Fibroblast of skin of right quadriceps (primary cell): ENCODE measurements at regions not wholly inside any gene's neighbourhood (a gene's known extent, or its start where the extent isn't known, plus 50 kb on each side); places are given as distances from the start of the nearest gene placed in this dataset.
"Not testable (repeated sequence)": the region's sequence is repeated elsewhere in the genome, so short reads cannot be mapped to it uniquely, and the experiment has no call there.

Source experiments
- DNase-seq: peaks from one replicate; pipeline ENCODE4 v3.0.0-alpha.2; 2013

DNA sequence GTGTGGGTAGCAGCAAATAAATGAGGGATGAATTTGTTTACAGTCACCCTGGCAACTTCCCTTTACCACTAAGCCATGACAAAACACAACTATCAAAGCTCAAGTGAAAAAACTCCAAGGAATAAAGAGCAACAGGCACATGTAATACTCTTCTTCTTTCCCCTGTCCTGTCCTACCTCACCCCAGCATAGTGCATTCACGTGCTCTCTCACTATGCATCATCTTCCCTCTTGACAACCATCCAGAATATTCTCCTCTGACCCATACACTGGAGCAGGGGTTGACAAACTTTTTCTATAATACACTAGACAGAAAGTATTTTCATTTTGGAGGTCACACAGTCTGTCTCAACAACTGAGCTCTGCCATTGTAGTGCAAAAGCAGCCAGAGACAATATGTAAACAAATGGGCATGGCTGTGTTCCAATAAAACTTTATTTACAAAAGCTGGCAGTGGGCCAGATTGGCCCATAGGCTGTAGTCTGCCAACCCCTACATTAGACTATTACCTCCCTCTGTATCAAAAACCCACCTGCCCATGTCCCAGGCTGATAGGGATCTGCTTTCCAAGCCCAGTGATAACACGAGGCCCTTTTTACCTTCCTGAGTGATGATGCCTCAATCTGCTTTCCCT lies 354.5 kb downstream of the FGFR2 start:
- DNase-seq, result no peak

DNA sequence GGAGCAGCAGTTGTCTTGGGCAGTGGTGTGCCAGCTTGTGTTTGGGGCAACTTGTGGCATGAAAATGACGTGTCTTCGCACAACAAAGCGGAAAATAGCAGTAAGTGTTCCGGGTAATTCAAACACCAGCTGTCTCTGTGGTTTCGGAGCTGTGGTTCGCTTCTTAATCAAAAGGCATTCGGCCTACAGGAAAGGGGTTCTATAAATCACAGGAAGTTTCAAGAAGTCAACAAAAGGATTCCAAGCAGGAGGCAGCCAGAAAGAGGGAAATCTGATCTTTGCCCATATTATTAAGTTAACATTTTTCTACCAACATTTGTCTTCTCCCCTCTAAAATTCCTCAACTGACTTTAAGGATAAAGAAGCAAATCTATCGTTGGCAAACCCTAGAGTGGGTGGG lies 353.4 kb downstream of the FGFR2 start:
- DNase-seq, result peak; percentile 57

- DNase-seq, result no peak
These were observed 352.5 kb downstream of the FGFR2 start for GRCh38 chr10:121245754-121246153.

DNA sequence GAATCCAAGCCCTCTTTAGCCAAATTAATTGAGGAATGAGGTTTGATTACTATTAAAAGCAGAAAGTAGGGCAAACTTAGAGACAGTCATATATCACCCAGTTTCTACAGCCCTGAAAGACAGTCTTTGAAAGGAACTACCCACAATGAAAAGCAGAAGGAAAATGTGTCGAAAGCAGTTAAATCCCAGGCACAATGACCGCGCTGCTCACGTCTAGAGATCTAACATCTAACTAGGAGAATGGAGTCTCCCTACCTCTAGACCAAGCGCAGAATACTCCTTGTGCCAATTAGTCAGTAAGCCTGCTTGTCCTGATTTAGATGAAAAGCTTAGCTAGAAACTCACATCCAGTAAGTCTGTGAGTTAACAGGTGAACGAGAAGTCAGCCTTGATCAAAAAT lies 350.0 kb downstream of the FGFR2 start:
- DNase-seq, result no peak

DNA sequence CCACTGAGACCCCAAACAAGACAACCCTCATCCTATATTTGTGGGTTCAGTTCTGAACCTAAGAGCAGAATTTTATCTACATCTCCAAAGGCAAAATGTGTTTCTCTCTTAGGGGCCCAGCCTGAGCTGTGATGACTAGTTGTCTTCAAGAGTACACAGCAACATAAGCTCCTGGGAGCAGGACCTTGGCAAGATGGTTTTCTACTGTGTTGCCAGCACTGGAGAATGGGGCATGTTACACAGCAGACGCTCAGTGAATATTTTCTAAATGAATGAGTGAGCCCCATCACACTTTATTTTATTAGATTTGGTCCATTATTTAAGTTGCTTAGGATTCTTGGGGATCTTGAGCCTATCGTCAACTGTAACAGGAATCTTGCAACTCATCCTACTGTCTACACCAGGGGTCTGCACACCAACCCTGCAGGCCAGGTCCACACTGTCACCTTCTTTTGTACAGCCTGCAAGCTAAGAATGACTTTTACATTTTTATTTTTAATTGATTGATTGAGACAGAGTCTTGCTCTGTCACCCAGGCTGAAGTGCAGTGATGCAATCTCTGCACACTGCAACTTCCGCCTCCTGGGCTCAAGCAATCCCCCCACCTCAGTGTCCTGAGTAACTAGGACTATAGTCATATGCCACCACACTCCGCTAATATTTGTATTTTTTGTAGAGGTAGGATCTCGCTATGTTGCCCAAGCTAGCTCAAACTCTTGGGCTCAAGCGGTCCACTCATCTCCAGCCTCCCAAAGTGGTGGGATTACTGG lies 347.1 kb downstream of the FGFR2 start:
- no peak for DNase-seq

DNA sequence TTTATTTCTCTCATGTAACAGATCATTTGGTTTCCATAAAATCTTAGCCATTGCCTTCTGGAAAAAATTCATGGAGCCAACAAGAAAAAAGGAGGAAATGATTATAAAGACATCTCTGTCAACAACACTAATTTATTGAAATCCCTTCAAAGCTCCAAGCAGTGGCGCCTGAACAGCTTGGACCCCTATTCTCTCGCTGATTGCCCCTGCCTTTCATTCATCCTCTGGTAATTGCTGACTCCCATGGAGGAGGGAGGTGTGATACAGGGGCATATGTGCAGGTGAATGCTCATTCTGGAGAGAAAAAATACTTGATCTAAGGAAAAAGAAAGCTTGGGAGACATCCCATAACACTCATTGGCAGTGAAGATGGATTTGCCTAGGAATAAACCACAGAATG lies 345.5 kb downstream of the FGFR2 start:
- no peak for DNase-seq

GRCh38 chr10:121260377-121260776 lies 337.9 kb downstream of the FGFR2 start:
- peak; percentile 1 for DNase-seq

GRCh38 chr10:121261665-121262064 lies 336.6 kb downstream of the FGFR2 start:
- no peak for DNase-seq

DNA sequence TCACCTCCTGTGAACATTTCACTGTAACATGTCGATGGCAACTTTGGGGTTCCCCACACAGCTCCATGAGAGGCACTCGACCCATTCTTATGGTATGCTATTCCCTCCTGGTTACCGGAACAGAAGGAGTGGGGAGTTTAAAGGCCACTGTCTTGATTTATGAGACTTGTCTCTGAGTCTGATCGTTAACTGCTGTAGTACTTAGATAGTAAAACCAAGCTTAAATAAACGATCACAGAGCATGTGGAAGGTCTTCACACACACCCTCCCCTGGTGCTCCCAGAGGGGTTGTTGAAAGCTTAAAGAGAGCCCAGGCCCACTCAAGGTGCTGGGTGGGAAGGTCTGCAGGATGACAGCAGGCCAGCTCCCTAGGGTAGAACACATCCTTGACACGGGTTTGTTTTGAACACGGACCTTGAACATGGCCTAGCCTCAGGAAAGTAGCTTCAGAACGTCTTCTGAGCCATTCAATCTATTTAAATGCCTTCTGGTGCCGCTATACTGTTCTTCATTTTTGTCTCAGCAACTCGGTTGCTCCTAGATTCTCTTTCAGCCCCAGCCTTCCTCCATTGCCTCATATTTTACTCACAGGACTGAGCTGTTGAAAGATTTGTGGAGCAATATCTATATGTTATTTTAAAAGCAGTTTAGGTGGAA lies 335.3 kb downstream of the FGFR2 start:
- DNase-seq, result no peak

GRCh38 chr10:121263431-121263783 lies 334.8 kb downstream of the FGFR2 start:
- DNase-seq, result no peak

- DNase-seq, result no peak
These were observed 332.7 kb downstream of the FGFR2 start for GRCh38 chr10:121265360-121266123.

DNA sequence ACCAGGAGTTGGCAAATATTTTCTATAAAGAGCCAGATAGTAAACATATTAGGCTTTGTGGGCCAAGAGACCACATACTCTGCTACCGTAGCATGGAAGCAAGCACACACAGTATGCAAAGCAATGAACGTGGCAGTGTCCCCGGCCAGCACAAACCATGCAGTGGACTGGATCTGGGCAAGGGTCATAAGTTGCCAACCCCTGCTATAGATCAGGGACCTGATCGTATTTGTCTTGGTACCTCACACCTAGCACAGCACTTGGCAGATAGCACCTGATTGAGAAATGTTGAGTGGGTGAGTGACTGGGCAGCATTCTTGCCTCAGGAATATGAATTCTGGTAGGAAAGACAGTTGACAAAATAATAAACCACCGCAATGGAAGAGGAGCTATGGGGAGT lies 331.9 kb downstream of the FGFR2 start:
- DNase-seq, result no peak

GRCh38 chr10:121267236-121268003 lies 330.8 kb downstream of the FGFR2 start:
- no peak for DNase-seq

- DNase-seq, result no peak
These were observed 329.9 kb downstream of the FGFR2 start for GRCh38 chr10:121268363-121268762.

GRCh38 chr10:121268863-121269432 lies 329.3 kb downstream of the FGFR2 start:
- no peak for DNase-seq

DNA sequence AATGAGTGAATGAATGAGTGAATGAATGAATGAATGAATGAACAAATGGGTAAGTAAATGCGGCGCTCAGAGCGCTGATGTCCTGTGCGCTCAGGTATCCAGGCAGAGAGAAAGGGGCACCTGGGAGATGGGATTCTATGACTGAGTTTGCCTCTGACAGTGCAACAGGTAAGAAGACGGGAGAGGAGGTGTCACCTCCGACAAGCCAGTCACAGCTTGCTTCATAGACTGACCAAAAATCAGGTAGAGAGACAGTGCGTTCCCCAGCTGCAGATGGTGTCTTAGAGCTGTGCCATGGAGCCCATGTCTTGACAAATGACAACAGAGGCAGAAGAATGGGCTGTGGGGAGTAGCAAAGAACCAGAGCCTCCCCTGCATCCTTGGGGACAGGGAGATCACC lies 327.3 kb downstream of the FGFR2 start:
- no peak for DNase-seq

- DNase-seq, result no peak
These were observed 322.2 kb downstream of the FGFR2 start for GRCh38 chr10:121276046-121276445.

- no peak for DNase-seq
These were observed 321.4 kb downstream of the FGFR2 start for GRCh38 chr10:121276822-121277221.

DNA sequence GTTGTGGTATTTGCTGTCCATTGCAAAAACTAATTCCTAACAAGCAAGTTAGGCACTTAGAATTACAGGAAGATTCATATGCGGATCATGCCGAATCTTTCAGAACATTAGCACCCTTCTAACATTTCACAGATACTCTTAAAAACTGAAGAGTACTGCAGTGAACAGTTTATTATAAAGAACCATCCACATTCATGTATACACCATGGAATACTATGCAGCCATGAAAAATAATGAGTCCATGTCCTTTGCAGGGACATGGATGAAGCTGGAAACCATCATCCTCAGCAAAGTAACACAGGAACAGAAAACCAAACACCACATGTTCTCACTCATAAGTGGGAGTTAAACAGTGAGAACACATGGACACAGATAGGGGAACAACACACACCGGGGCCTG lies 319.9 kb downstream of the FGFR2 start:
- DNase-seq, result not testable (repeated sequence)

DNA sequence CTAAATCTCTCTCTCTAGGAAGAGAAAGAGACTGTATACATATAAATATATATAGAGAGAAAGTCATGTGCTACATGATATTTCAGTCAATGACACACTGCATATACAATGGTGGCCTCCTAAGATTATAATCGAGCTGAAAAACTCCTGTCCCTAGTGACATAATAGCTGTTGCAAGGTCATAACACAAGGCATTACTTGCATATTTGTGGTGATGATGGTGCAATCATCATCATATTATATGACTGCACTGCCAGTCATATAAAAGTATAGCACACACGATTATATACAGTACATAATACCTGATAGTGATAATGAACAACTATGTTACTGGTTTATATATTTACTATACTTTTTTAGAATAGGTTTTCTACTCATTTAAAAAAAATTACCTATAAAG lies 316.7 kb downstream of the FGFR2 start:
- no peak for DNase-seq

DNA sequence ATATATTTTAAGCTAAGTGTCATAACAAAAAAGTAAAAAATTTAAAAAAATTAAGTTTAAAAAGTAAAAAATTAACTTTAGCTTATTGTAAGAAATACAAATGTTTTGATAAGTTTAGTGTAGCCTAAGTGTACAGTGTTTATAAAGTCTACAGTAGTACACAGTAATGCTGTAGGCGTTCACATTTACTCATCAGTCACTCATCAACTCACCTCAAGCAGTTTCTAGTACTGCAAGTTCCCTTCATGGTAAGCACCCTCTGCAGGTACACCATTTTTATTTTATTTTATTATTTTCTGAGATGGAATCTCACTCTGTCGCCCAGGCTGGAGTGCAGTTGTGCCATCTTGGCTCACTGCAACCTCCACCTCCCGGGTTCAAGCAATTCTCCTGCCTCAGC lies 316.0 kb downstream of the FGFR2 start:
- DNase-seq, result no peak

- no peak for DNase-seq
These were observed 315.3 kb downstream of the FGFR2 start for GRCh38 chr10:121282797-121283515.
